ENCODE measurements at regions not wholly inside any gene's neighbourhood (a gene's known extent, or its start where the extent isn't known, plus 50 kb on each side); places are given as distances from the start of the nearest gene placed in this dataset.

GRCh38 chr22:47928631-47929030 is 1166.2 kb downstream of the TBC1D22A start:
- Histone ChIP-seq H3K36me3 (ENCODE audit: control insufficient read depth in 2 of 2, insufficient read depth in 1 of 2, low read length in 2 of 2) (no peaks in the 10 kb centered on the region), H3K27ac (ENCODE audit: extremely low read depth, low read depth, low read length) (no peak overlapping the region), H3K9me3 (ENCODE audit: control insufficient read depth, insufficient read depth, low read depth, low read length) (no peaks in the 10 kb centered on the region), H3K4me1 (ENCODE audit: control insufficient read depth, insufficient read depth, low read length) (no peaks in the 10 kb centered on the region), H3K4me3 (ENCODE audit: low read depth, low read length) (no peak overlapping the region)
- TF ChIP-seq ZNF335 (tag by site-specific recombination; conservative IDR thresholded peaks at IDR 0.05) (no peak), ZNF48 (tag by site-specific recombination; IDR thresholded peaks at IDR 0.05) (no peak), ZNF510 (tag by site-specific recombination; IDR thresholded peaks at IDR 0.05; ENCODE audit: insufficient replicate concordance) (no peak), YY1 (tag by site-specific recombination; IDR thresholded peaks at IDR 0.05) (no peak), ZNF791 (tag by site-specific recombination; IDR thresholded peaks at IDR 0.05) (no peak), GFI1B (tag by site-specific recombination; IDR thresholded peaks at IDR 0.05) (no peak), ZNF768 (tag by site-specific recombination; IDR thresholded peaks at IDR 0.05) (no peak), SP7 (tag by site-specific recombination; IDR thresholded peaks at IDR 0.05) (no peak)
- ChIA-PET CTCF (no interaction called here), POLR2A (no interaction called here)

- no peak for TF ChIP-seq ZNF184 (tag by site-specific recombination; IDR thresholded peaks at IDR 0.05)
- no peak for TF ChIP-seq ZNF785 (tag by site-specific recombination; IDR thresholded peaks at IDR 0.05)
- no peak for TF ChIP-seq GFI1B (tag by site-specific recombination; IDR thresholded peaks at IDR 0.05)
- H3K4me3 ChIP-seq (ENCODE audit: low read depth, low read length) = no peak overlapping the region
- CTCF ChIA-PET = no interaction called here
- no peak overlapping the region for H3K27ac ChIP-seq (ENCODE audit: extremely low read depth, low read depth, low read length)
- POLR2A ChIA-PET = no interaction called here
- no peaks in the 10 kb centered on the region for H3K9me3 ChIP-seq (ENCODE audit: control insufficient read depth, insufficient read depth, low read depth, low read length)
- H3K4me1 ChIP-seq (ENCODE audit: control insufficient read depth, insufficient read depth, low read length) = no peaks in the 10 kb centered on the region
- no peaks in the 10 kb centered on the region for H3K36me3 ChIP-seq (ENCODE audit: control insufficient read depth in 2 of 2, insufficient read depth in 1 of 2, low read length in 2 of 2)
These were observed 1165.3 kb downstream of the TBC1D22A start for GRCh38 chr22:47927648-47928210.

GRCh38 chr22:47923011-47923427 is 1160.6 kb downstream of the TBC1D22A start:
- TF ChIP-seq GLI4 (tag by site-specific recombination; IDR thresholded peaks at IDR 0.05) (no peak), TCF7L2 (IDR thresholded peaks at IDR 0.05; ENCODE audit: borderline replicate concordance, low read depth, low read length) (no peak), ELK4 (IDR thresholded peaks at IDR 0.05; ENCODE audit: borderline replicate concordance, low read depth, low read length) (no peak), ZNF830 (tag by site-specific recombination; IDR thresholded peaks at IDR 0.05; ENCODE audit: low read depth) (no peak), ZNF146 (tag by site-specific recombination; IDR thresholded peaks at IDR 0.05) (no peak), ZNF354C (tag by site-specific recombination; IDR thresholded peaks at IDR 0.05; ENCODE audit: borderline replicate concordance, low read depth) (no peak), MZF1 (tag by site-specific recombination; IDR thresholded peaks at IDR 0.05; ENCODE audit: borderline replicate concordance) (no peak), ZBTB26 (tag by site-specific recombination; optimal IDR thresholded peaks at IDR 0.05) (no peak), ZNF777 (tag by site-specific recombination; IDR thresholded peaks at IDR 0.05; ENCODE audit: borderline replicate concordance) (no peak)
- Histone ChIP-seq H3K9me3 (ENCODE audit: control insufficient read depth, insufficient read depth, low read depth, low read length) (no peaks in the 10 kb centered on the region), H3K36me3 (ENCODE audit: control insufficient read depth in 2 of 2, insufficient read depth in 1 of 2, low read length in 2 of 2) (no peaks in the 10 kb centered on the region), H3K4me3 (ENCODE audit: low read depth, low read length) (no peak overlapping the region), H3K27ac (ENCODE audit: extremely low read depth, low read depth, low read length) (no peak overlapping the region), H3K4me1 (ENCODE audit: control insufficient read depth, insufficient read depth, low read length) (no peaks in the 10 kb centered on the region)
- ChIA-PET POLR2A (no interaction called here), CTCF (interaction anchor here (0.6 kb wide), 1 partner anchor 567 kb away, joined by 3 read pairs; no protein-coding TSS in a partner anchor)
